ENCODE measurements at regions not wholly inside any gene's neighbourhood (a gene's known extent, or its start where the extent isn't known, plus 50 kb on each side); places are given as distances from the start of the nearest gene placed in this dataset.
"Not testable (repeated sequence)": the region's sequence is repeated elsewhere in the genome, so short reads cannot be mapped to it uniquely, and the experiment has no call there.

DNA sequence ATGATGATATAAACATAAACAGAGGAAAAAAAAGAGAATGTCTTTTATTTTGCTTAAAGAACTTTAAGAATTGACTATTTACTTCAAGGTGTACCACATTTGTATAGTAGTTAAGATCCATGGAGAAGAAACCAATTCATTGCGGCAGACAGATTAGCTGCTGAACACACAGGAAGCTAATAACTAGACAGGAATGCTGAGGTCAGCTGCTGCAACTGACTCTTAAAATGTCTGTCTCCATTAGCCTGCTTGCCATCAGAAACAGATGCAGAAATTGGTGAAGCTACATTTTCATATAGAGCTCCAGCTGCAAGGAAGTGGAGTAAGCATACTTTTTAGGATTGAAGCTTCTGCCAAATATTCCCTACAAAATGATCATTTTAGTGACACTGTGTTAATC lies 939.5 kb downstream of the EPHA7 start:
- DNase-seq, result no peak

DNA sequence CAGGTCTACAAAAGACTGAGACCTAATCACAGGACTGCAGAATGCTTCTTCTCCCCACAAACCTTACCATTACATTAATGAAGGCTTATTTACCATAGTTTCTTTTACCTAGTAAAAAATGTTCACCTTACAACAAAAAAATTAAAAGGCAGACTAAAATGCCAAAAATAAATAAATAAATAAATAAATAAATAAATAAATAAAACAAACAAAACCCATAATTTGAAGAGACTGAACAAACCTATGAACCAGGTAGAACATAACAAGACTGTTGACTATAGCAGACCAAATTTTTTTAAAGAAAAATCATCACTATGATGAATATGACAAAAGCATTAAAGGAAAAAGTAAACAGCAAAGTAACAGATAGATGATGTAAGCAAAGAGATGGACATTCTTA lies 946.3 kb downstream of the EPHA7 start:
- DNase-seq, result no peak

DNA sequence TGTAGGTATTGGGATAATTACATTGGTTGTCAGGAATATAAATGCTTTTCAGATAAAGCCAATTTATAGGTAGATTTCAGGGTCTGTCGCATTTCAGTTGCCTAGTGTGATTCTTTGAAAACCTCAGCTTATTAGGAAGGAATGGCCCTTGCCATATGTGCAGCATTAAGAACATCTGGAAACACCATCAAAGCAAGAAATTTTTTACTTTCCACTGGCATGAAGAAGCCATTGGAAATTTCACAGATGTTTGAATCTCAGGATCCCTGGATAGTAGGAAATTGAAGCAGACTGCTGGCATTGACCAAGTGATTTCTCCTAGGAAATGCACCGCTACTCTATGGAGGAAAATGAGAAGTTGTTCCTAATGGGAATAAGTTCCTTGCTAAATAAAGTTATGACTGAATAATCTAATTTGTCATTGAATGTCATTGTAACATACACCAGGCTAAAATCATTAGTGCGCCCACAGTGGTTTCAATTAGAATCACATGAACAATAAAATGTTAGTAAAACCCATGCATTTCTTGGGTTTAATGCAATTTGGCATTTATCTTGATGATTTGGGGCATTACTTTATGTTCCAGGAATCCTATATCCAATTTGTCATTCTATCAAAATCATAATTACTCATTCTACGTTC lies 950.1 kb downstream of the EPHA7 start:
- no peak for DNase-seq

DNA sequence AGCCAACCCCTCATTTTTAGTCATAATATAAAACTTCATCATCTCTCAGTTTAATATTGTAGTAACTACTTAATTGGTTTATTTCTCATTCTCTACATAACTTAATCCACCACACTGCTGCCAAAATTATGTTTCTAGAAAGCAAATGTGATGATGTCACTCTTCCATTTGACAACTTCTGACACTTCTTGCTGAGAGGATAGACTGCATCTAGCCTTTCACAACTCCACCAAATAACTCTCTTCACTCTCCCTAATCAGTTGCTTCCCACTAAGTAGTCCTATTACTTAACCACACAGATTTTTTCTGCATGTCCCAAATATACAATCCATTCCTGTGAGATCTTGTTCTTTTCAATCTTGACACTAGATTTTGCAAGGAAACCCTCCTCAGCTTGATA lies 951.3 kb downstream of the EPHA7 start:
- no peak for DNase-seq

DNA sequence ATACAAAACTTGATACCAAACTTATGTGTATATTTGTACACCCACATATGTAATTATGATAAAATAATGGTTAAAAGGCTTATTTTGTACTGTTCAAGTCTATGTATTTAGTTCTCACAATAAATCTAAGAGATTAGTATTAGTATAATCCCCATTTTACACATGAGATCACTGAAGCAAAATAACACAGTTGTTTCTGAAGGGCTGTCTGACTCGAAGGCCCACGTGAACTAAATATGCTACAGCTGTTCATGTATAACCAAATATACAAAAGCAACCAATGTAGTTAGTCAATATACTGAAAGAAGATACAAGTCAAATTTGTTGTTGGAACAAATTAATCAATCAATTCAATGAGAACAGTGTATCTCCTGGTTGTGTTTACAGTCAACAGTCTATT lies 959.2 kb downstream of the EPHA7 start:
- no peak for DNase-seq

DNA sequence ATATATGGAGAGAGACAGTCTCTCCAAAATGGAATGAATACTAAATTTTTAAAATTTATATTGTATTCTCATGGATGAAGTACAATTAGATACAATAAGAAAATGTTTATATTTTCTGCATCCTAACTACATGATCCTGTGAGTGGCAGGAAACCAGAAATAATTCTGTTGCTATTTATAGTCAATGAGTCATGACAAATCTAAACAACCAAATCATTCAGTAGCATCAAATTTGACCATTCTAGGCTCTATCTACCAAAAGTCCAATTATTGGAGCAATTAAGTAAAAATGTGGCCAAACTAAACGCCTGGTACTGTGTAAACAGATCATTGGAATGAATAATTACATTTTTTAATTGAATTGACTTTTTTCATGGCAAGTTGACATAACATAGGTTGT lies 959.8 kb downstream of the EPHA7 start:
- DNase-seq, result no peak

DNA sequence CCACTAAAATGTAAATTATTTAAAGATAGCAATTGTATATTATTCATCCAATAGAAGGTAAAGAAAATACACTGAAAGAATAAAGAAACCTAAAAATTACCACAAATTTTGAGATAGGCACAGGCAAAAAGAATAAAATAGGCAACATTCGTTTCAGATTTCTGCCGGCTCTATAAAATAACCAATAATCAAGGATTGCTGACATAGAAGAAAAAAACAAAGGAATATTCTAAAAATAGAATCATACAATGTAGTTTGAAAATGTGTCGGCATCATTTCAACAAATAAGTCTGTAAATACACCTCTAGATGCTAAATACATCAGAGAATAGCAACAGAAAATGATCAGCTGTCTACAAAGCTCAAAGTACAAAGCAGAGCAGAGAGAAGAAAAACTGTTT lies 973.3 kb downstream of the EPHA7 start:
- DNase-seq, result no peak

DNA sequence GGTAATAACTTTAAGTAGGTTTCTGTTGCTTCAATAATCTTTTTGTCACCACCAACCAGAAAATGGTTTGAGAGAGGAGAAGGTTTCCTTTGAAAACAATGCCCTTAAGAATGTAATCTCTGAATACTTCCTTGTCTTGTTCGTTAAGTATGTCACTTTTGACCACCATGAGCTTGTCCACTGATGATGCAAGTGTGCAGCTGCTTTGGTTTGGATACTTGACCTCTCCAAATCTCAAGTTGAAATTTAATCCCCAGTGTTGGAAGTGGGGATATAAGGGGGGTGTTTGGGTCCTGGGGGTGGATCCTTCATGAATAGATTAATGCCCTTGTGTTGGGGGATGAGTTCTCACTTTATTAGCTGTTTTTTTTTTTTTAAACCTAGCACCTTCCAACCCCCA lies 985.4 kb downstream of the EPHA7 start:
- DNase-seq, result no peak

DNA sequence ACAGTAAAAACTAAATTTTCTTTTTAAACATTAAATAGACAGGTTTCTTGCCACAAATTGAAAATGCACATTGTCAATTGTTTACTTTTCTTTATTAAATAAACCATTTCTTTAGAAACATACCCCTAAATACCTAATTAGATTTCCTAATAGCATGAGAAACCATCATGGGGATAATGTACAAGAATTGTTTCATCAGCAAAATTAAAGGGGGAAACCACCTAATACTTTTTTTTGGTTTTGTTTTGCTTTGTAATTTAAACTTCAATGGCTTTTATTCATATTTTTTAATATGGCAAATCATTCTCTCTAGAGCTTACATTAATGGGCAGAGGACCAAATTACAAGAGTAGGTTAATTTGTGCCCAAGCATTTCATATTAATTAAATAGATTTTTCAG lies 987.9 kb downstream of the EPHA7 start:
- no peak for DNase-seq

DNA sequence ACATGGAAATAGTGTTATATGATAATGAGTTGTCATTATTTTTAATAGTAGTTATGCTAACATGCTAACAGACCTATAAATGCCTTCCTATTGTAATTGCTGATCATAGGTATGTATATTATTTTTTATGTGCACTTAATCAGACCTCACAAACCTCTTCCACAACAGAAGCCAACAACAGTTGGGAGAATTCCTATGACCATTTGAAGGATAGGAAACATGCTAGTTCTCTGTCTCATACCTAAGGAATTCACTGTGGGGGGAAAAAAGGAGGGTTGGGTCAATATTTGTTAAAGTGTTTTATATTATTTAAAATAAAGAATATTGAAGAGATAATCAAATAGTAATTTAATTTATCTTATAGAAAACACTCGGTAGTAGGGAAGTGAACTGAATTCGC lies 990.9 kb downstream of the EPHA7 start:
- DNase-seq, result no peak

DNA sequence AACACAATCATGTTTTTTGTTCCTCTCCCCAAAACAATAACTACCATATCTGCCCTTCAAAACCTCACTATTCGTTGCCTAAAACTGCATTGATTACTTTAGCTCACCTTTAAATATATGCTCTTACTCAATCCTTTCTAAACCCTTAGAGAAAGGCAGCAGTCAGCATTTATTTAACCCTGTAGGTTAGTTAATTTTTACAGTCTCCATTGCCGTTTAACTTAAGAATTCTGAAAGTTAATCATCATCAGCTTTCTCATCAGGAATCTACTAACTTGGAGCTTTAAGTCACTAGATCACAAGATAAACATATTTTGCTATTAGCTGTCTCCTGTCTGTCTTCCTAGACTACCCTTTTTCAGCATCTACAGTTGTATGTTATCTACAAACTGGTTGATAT lies 991.9 kb downstream of the EPHA7 start:
- no peak for DNase-seq

DNA sequence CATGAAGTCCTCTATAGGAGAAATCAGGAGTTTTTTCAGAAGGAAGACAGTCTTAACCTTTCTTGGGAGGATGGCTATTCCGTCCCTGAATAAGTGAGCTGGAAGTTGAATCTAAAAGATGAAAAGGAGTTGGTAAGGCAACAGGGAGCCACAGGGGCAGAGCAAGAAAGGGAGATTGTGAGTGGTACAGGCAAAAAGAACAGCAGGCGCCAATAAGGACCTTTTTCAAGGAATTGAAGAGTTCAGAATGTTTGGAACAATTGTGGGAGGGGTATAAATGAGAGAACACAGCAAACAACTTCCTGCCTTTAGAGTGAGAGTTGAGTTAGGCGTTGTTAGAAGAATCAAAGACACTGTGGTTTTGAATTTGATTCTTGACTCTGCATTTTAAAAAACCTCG lies 1003.7 kb downstream of the EPHA7 start:
- DNase-seq, result no peak

DNA sequence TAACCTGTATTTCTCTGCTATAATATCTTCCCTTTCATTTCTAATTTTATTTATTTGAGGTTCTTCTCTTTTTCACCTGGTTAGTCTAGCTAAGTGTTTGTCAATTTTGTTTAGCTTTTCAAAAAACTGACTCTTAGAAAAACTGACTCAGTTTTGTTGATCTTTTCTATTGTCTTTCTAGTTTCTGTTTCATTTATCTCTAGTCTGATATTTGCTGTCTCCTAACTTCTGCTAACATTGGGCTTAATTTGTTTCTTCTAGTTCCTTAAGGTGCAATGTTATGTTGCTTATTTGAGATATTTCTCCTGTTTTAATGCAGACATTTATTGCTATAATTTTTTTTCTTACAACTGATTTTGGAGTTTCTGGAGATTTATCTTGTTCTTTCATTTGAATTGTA lies 1011.0 kb downstream of the EPHA7 start:
- DNase-seq, result no peak

DNA sequence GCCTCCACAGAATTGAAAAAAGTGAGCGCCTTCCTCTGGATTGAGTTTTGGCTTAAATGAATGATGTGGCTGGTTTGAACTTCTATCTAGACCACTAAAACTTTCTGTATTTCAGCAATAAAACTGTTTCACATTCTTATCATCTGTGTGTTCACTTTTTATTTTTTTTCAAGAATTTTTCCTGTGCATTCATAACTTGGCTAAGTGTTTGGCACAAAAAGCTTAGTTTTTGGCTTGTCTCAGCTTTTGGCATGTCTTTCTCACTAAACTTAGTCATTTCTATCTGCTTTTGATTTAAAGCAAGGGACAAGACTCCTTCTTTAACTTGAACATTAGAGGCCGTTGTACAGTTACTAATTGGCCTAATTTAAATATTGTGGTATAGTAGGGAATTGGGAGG lies 1015.1 kb downstream of the EPHA7 start:
- no peak for DNase-seq

DNA sequence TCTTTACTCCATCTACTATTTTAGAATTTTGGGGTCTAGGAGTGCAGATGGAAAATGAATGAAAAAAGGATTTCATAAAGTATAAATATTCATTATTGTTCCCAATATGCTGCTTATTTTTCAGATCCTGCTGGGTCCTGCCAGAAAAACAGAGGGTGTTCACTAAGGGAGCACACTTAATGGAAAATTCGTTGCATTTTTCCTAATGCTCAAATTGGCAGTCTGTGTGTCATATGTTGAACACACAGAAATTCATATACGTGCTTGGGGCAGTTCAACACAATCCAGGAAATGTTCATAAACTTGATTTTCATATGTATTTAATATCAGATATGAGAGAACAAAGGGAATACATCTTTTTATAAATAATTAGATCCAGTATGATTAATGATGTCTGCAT lies 1019.4 kb downstream of the EPHA7 start:
- no peak for DNase-seq

DNA sequence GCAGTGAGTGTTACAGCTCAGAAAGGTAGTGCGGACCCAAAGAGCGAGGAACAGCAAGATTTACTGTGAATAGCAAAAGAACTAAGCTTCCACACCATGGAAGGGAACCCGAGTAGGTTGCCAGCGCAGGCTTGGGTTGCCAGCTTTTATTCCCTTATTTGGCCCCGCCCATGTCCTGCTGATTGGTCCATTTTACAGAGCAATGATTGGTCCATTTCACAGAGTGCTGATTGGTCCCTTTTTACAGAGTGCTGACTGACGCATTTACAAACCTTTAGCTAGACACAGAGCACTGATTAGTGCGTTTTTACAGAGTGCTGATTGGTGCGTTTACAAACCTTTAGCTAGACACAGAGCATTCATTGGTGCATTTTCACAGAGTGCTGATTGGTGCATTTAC lies 1030.7 kb downstream of the EPHA7 start:
- DNase-seq, result not testable (repeated sequence)

DNA sequence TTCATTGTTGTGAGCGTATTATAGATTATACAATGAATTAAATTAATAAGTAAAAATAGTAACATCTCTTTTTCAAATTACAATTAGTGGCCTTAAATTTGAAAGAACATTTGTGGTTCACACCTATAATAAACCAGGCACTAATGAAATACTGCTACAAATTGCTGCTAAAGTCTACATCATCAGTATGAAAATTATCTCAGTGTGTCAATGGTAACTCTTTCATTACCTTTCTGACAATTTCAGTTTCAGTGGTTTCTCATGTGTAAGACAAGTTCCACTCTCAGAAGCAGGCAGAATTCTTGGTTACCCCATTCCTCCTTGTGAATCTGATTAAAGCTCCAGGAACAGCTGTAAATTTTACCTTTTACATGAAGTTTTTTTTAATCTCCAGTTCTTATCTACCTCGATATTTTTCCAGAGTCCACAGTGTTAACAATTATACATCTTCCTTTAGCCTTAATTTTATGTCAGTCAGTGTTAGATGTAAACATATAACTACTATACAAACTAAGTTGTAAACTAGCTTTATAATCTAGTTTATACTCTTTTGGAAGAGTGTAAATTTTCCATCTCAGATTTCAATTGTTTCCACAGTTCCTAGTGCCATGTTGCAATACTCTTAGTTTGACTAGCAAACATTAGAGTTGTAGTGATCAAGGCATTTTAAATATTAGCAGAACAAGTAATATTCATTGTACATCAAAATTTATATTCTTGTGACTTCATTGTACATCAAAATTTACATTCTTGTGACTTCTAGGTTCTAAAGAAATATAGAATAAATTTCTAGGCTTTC lies 1038.4 kb downstream of the EPHA7 start:
- DNase-seq, result no peak

DNA sequence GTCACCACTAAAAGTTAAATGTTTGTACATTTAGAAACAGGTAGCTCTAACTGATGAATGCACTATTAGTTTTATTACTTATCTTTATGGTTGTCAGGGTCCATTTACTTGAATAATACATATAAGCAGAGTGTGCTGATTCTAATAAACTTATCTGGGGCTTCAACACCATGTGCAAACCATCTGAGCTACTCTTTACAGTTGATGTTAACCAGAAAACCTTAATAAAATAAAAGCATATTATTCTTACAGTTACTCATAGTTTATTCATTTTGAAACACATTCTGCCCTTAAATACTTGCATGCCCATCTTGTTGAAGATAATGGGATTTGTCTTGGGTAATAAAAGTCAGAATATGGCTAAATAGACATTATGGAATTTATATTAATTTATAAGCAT lies 1042.2 kb downstream of the EPHA7 start:
- no peak for DNase-seq

DNA sequence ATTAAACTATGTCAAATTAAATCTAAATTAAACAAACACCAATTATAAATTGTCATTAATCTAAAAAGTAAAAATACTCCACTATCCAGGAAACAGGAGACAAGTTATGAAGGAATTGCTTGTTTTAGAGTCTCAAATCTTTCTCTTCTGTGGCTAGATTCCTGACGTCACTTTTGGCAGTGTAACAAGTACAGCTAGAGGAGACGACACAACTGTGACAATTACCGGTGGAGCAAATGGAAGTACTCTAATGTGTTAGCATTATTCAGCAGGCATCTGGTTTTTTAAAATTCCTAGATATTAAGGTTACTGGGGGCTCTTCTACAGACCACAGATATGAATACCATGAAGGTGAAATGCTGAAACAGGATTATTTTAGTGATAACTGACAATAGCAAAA lies 1042.7 kb downstream of the EPHA7 start:
- DNase-seq, result no peak

DNA sequence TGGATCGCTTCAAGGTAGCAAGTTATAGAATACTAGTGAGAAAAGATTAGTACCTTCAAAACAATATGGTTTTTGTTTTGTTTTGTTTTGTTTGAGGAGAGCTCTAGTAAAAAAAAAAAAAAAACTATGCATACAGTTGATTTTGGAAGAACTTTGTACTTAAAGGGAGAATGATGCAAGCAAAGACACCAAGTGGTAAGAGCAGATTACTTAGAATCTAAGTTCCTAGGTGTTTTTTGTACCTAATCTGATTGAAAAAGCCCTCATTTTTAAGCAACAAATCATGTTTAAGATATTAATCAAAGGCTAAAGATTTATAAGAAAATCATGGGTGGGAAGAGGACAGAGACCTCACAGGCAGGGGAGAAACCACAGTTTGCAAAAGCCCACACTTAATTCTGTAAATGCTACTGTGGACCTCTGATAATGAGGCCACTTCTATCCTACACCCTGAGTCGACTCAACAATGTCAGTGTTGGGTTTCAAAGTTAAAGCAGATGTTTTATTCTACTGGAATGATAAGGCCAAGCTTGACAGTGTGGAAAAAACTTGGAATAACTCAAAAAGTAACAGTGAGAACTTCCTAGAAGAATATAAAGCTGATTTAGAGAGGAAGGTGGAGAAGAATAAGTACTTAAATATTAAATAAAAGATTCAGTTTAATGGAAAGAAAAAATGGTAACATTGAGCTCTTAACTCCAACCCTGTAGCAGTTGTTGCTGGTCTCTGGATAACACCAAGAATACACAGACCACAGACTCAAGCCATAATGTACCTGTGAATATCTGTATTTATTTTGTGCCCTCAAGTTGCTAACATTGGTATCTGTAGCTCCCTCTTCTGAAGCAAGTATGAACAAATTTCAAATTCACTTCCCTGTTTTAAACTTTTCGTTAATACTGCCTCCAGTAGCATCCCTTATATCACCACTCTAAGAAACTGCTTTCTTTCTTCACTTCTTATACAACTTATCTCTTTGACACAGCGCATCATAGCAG lies 1047.8 kb downstream of the EPHA7 start:
- no peak for DNase-seq

DNA sequence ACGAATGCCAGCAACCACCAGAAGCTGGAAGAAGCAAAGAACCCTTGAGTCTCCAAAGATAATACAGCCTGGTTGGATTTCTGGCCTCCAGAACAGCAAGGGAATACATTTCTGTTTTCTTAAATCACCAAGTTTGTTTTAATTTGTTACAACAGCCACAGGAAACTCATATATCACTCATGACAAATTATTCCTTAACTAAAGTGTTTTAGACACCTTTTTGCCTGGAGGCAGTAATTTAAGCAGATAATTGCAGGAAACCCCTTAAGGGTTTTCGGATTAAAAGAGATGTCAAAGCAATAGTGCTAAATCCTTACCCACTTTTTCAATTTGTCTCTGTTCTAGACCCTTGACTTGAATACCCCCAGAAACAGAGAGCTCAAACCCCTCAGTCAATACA lies 1050.0 kb downstream of the EPHA7 start:
- DNase-seq, result no peak

DNA sequence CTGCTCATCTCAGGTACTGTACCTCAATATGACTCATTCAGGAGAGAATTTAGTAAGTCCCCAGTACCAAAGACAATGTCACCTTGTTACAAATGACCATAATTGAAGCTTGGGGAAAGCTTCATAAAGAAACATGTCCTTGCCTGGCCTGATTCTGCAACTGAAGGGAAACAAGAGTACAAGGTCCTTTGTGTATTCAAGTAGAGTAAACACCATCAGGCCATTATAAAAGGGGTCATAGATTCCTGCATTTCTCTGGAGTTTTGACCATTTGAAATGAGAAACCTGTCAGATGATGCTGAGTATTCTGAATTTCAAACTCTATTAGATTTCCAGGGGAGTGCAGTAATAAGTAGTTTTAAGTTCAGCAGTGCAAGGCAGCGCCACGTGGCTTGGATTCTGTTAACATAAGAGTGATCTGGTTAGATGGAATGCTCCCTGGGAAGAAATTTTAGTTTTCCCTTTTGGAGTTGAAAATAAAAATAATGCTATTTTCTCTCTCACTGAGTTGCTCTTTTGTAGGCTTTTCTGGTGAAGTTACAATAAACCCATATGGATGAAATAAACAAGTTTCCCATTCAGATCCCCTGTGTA lies 1054.3 kb downstream of the EPHA7 start:
- DNase-seq, result no peak

DNA sequence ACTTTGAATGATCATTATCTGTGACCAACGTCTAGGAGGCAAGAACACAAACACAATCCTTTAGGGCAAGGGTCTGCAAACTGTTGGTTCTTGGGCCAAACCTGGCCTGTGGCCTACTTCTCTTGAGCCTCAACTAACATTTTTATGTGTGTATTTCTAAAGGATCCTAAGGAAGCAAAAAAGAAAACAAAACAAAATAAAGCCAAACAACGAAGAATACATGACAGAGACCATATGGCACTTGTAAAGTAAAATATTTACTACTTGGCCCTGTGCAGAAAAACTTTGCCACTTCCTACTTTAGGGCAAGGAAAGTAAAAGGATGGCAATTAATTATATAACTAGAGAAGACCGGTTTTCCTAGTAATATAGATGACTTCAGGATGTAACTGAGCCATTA lies 1056.2 kb downstream of the EPHA7 start:
- no peak for DNase-seq

Measured in islet precursor cell (in vitro differentiated cells).